GM18909 (cell line): ENCODE measurements at regions not wholly inside any gene's neighbourhood (a gene's known extent, or its start where the extent isn't known, plus 50 kb on each side); places are given as distances from the start of the nearest gene placed in this dataset.

Experiments used
- ATAC-seq: cut with Tn5 transposase; IDR thresholded peaks from one replicate; pipeline ENCODE4 v1.9.1; 2021; ENCODE audit warnings: mild to moderate bottlenecking; ENCODE audit not compliant: unreplicated experiment, poor library complexity

- no peak for ATAC-seq
These were observed 647.0 kb upstream of the PCDH10 start for GRCh38 chr4:132502096-132502552.

- no peak for ATAC-seq
These were observed 644.7 kb upstream of the PCDH10 start for GRCh38 chr4:132504438-132504837.

- ATAC-seq: no peak
These were observed 642.5 kb upstream of the PCDH10 start for GRCh38 chr4:132506568-132506967.

- ATAC-seq: no peak
These were observed 635.6 kb upstream of the PCDH10 start for GRCh38 chr4:132513491-132513890.

- no peak for ATAC-seq
These were observed 622.4 kb upstream of the PCDH10 start for GRCh38 chr4:132526652-132527051.

- ATAC-seq: no peak
These were observed 621.3 kb upstream of the PCDH10 start for GRCh38 chr4:132527817-132528216.

GRCh38 chr4:132530861-132531260 is 618.2 kb upstream of the PCDH10 start:
- no peak for ATAC-seq

GRCh38 chr4:132540268-132540667 is 608.8 kb upstream of the PCDH10 start:
- ATAC-seq: no peak

GRCh38 chr4:132540797-132541196 is 608.3 kb upstream of the PCDH10 start:
- no peak for ATAC-seq

GRCh38 chr4:132542228-132542627 is 606.9 kb upstream of the PCDH10 start:
- no peak for ATAC-seq

GRCh38 chr4:132548463-132548862 is 600.6 kb upstream of the PCDH10 start:
- ATAC-seq: no peak

GRCh38 chr4:132556316-132556715 is 592.8 kb upstream of the PCDH10 start:
- ATAC-seq: no peak

GRCh38 chr4:132557660-132558059 is 591.4 kb upstream of the PCDH10 start:
- no peak for ATAC-seq

GRCh38 chr4:132564920-132565319 is 584.2 kb upstream of the PCDH10 start:
- no peak for ATAC-seq

- ATAC-seq: no peak
These were observed 583.6 kb upstream of the PCDH10 start for GRCh38 chr4:132565542-132565941.

GRCh38 chr4:132572210-132572609 is 576.9 kb upstream of the PCDH10 start:
- ATAC-seq: no peak

- ATAC-seq: no peak
These were observed 561.5 kb upstream of the PCDH10 start for GRCh38 chr4:132587626-132588025.

- no peak for ATAC-seq
These were observed 556.8 kb upstream of the PCDH10 start for GRCh38 chr4:132592340-132592739.

GRCh38 chr4:132592850-132593249 is 556.2 kb upstream of the PCDH10 start:
- ATAC-seq: no peak

- ATAC-seq: no peak
These were observed 555.2 kb upstream of the PCDH10 start for GRCh38 chr4:132593717-132594400.

GRCh38 chr4:132596186-132596585 is 552.9 kb upstream of the PCDH10 start:
- no peak for ATAC-seq

GRCh38 chr4:132605551-132605950 is 543.5 kb upstream of the PCDH10 start:
- no peak for ATAC-seq
